ENCODE measurements at regions not wholly inside any gene's neighbourhood (a gene's known extent, or its start where the extent isn't known, plus 50 kb on each side); places are given as distances from the start of the nearest gene placed in this dataset.

DNA sequence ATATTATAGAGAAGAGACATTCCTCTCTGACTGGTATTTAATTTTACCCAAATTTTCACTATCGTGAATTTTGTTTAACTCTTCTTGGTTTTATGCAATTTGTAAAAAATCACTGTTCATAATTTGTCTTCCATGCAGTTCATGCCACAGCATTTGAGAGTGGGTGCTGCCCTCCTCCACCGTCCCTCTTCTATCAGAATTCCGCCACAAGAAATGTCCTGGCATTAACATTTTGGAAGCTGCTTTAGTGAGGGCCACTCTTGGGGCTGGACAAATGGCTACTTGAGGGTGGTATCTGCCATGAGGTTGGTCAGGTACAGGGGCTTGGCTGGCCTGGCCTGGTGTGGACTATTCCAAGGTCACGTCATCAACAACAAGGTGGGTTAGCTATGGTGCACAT, 68.3 kb upstream of the CLDN5 start:
- Histone ChIP-seq H3K4me3 (ENCODE audit: extremely low read depth in 1 of 4, insufficient read depth in 2 of 4, low read depth in 3 of 4, low read length in 4 of 4) (no peak overlapping the region), H4K20me1 (replicated peaks in 1 of 2; ENCODE audit: control insufficient read depth in 1 of 2, insufficient read depth in 2 of 2, low read length in 2 of 2) (no peaks in the 10 kb centered on the region), H3K4me1 (replicated peaks in 1 of 4; ENCODE audit: control insufficient read depth in 3 of 4, insufficient read depth in 4 of 4, low read length in 3 of 4) (peaks cover 0 to 2% (median 0%) of the 10 kb centered on the region in 4 experiments; a peak in 1 of 7 replicates), H3K4ac (replicated peaks; ENCODE audit: insufficient read length, low read depth, low read length) (no peak overlapping the region), H2BK20ac (ENCODE audit: low read length) (no peak overlapping the region), H2AFZ (ENCODE audit: low read length) (no peak overlapping the region), H3K4me2 (ENCODE audit: insufficient read depth in 1 of 2, low read depth in 2 of 2, low read length in 2 of 2) (no peak overlapping the region), H3K23ac (ENCODE audit: insufficient read length) (no peak overlapping the region), H2AK5ac (ENCODE audit: low read depth, low read length) (no peak overlapping the region), H4K5ac (ENCODE audit: insufficient read length, low read depth, low read length) (no peak overlapping the region), H2BK5ac (ENCODE audit: low read depth, low read length) (no peak overlapping the region), H3K14ac (ENCODE audit: insufficient read length) (no peak overlapping the region), H3K79me2 (ENCODE audit: control insufficient read depth in 1 of 2, insufficient read depth in 2 of 2, low read length in 2 of 2) (no peaks in the 10 kb centered on the region), H4K91ac (replicated peaks; ENCODE audit: insufficient read length, low read length) (no peak overlapping the region), H3K9ac (replicated peaks in 1 of 4; ENCODE audit: extremely low read depth in 1 of 4, low read depth in 3 of 4, low read length in 3 of 4) (no peak overlapping the region), H3K18ac (ENCODE audit: extremely low read depth, low read length) (no peak overlapping the region), H3K27ac (ENCODE audit: low read depth, low read length) (no peak overlapping the region), H3K23me2 (ENCODE audit: low read depth, low read length) (no peaks in the 10 kb centered on the region), H3K79me1 (ENCODE audit: low read depth, low read length) (no peaks in the 10 kb centered on the region), H2BK12ac (ENCODE audit: low read depth, low read length) (no peak overlapping the region), H3K9me3 (ENCODE audit: insufficient read depth in 2 of 2, low read depth in 1 of 2, low read length in 1 of 2) (no peaks in the 10 kb centered on the region), H2BK15ac (ENCODE audit: low read length) (no peak overlapping the region), H3K27me3 (replicated peaks in 1 of 4; ENCODE audit: control insufficient read depth in 3 of 4, extremely low read depth in 1 of 4, insufficient read depth in 3 of 4, low read length in 3 of 4) (no peaks in the 10 kb centered on the region), H4K8ac (ENCODE audit: extremely low read depth, insufficient read depth, low read length) (no peak overlapping the region), H3K56ac (replicated peaks; ENCODE audit: insufficient read length, low read depth, low read length) (no peak overlapping the region), H3K36me3 (ENCODE audit: control insufficient read depth in 2 of 4, insufficient read depth in 4 of 4, low read length in 3 of 4) (no peaks in the 10 kb centered on the region), H2BK120ac (replicated peaks; ENCODE audit: low read depth, low read length) (no peak overlapping the region)
- 89% methylated on average over 4 of the region's 4 CpGs; no CpG with 5 or more reads in 1 of the 2 experiments for WGBS, 2 experiments (ENCODE audit: extremely low coverage in 1 of 2, insufficient coverage in 1 of 2, insufficient read length in 1 of 2, insufficient replicate concordance in 2 of 2, low coverage in 1 of 2, low lambda C conversion rate in 2 of 2, missing lambda C conversion rate in 1 of 2)
- ChIA-PET POLR2A (ENCODE audit: partially characterized antibody) (interaction anchor here (0.8 to 1.4 kb wide), 2 partner anchors 15 to 38 kb away, joined by 3 to 4 read pairs; no protein-coding TSS in a partner anchor), CTCF (ENCODE audit: partially characterized antibody) (interaction anchor here (0.5 to 3.4 kb wide), 5 partner anchors 15 to 153 kb away, joined by 3 to 13 read pairs (median 5); no protein-coding TSS in a partner anchor)
- FAIRE-seq (no peak), DNase-seq (ENCODE audit: low read depth in 1 of 2, low spot score in 2 of 2) (no peak)
- TF ChIP-seq RNF2 (IDR thresholded peaks at IDR 0.05; ENCODE audit: borderline replicate concordance, low read depth, low read length, missing control alignments, poor library complexity, severe bottlenecking) (no peak), CTBP2 (IDR thresholded peaks at IDR 0.05; ENCODE audit: borderline replicate concordance, insufficient read depth, insufficient read length, low read length) (no peak), TBP (IDR thresholded peaks at IDR 0.05; ENCODE audit: low read depth, low read length) (no peak), RFX5 (IDR thresholded peaks at IDR 0.05; ENCODE audit: borderline replicate concordance, low read depth, low read length) (no peak), SP1 (IDR thresholded peaks at IDR 0.05; ENCODE audit: low read depth, low read length) (no peak), HDAC6 (IDR thresholded peaks at IDR 0.05; ENCODE audit: low read depth, low read length) (no peak), KDM1A (IDR thresholded peaks at IDR 0.05; ENCODE audit: borderline replicate concordance, low read length) (no peak)

Measured in H1 (cell line).